Cardiac muscle cell (in vitro differentiated cells and primary cell): ENCODE measurements at regions not wholly inside any gene's neighbourhood (a gene's known extent, or its start where the extent isn't known, plus 50 kb on each side); places are given as distances from the start of the nearest gene placed in this dataset.

Experiments used
- DNase-seq, 2 donors: peaks; one replicate each; pipeline versions ENCODE4 v3.0.0 to v3.0.0-alpha.2; 2010 to 2017; ENCODE audit warnings: low read depth in 1 of 2, low spot score in 1 of 2
- H3K27ac ChIP-seq: fragments of 200-600 bp; sonication (generic); 2 replicates; pipeline ENCODE4 v1.5.1; 2016
- H3K27me3 ChIP-seq: fragments of 200-600 bp; sonication (generic); 2 replicates; pipeline ENCODE4 v1.6.0; 2016; ENCODE audit warnings: control low read depth
- H3K36me3 ChIP-seq: fragments of 200-600 bp; sonication (generic); 2 replicates; pipeline ENCODE4 v1.5.1; 2016; ENCODE audit warnings: control low read depth
- H3K4me1 ChIP-seq: fragments of 200-600 bp; sonication (generic); 2 replicates; pipeline ENCODE4 v1.8.1; 2017; ENCODE audit warnings: low read depth, mild to moderate bottlenecking, mixed run types
- H3K4me3 ChIP-seq: fragments of 200-600 bp; sonication (generic); 2 replicates; pipeline ENCODE4 v1.5.1; 2016; ENCODE audit warnings: mild to moderate bottlenecking
- H3K9me3 ChIP-seq: fragments of 200-600 bp; sonication (generic); 2 replicates; pipeline ENCODE4 v1.5.1; 2017; ENCODE audit warnings: low read depth, mild to moderate bottlenecking, control low read depth
- TF ChIP-seq, protein P1 (sequence below): IDR thresholded peaks from 2 replicates; pipeline ENCODE4 v1.5.1; 2012; ENCODE audit warnings: low read depth, mild to moderate bottlenecking, low read length

DNA sequence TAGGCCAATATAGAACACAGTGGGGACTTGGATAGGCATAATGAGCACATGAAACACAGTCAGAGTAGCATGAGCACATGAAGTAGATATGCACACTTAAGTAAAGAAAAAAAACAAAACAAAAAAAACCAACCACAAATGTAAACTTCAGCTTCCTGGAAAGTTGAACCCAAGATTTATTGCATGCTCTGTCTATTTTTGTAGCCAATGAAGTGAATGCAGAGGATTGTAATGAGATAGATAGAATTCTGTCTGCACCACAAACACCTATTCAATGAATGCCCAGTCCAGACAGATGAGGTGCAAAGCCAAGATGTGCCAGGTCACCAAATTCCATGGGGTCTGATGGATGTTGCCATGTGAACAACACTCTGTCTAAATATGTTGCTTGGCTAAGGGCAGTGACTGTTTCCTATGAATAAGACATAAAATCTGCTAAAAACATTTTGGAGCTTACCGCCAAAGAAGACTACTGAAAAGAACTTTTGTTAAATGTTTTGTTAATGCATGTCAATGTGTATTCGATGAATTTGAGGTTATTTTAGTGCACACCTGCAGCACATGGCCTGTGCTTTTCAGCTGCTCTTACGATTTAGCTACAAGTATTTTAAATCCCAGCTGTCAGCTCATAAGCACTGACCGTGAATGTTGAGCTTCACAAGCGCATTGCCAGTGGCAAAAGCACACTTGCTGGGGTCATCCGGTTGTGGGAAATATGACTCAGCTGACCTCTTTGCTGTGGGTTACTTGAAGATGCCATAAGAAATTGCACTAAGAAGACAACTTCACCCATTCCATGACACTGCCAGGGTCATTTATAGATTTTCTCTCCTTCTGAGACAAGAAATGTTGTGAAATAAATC, 374.8 kb upstream of the GNPDA2 start:
- no peaks in the 10 kb centered on the region for H3K36me3 ChIP-seq
- H3K4me3 ChIP-seq, result no peak overlapping the region
- no peaks in the 10 kb centered on the region for H3K4me1 ChIP-seq
- no peak overlapping the region for H3K27ac ChIP-seq
- peak in 1 of 2 donors; percentile 32 for DNase-seq
- no peaks in the 10 kb centered on the region for H3K27me3 ChIP-seq
- TF ChIP-seq, protein P1, sequence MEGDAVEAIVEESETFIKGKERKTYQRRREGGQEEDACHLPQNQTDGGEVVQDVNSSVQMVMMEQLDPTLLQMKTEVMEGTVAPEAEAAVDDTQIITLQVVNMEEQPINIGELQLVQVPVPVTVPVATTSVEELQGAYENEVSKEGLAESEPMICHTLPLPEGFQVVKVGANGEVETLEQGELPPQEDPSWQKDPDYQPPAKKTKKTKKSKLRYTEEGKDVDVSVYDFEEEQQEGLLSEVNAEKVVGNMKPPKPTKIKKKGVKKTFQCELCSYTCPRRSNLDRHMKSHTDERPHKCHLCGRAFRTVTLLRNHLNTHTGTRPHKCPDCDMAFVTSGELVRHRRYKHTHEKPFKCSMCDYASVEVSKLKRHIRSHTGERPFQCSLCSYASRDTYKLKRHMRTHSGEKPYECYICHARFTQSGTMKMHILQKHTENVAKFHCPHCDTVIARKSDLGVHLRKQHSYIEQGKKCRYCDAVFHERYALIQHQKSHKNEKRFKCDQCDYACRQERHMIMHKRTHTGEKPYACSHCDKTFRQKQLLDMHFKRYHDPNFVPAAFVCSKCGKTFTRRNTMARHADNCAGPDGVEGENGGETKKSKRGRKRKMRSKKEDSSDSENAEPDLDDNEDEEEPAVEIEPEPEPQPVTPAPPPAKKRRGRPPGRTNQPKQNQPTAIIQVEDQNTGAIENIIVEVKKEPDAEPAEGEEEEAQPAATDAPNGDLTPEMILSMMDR, result no peak
- no peaks in the 10 kb centered on the region for H3K9me3 ChIP-seq

DNA sequence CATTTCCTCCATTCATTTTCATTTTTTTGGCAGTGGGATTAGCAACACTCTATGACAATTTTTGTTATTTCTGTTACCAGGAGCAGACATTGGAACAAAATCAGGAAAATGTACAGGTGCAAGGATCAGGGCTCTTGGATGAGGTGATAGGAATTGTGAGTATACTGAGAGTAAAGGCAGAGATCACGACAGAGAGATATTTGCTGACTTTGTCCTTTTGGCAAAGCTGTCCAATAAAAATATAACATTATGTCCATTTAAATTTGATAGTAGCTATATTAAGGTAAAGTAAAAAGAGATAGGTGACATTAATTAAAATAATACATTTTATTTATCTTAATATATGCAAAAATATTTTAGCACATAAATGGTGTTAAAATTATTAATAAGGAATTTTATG, 373.1 kb upstream of the GNPDA2 start:
- no peaks in the 10 kb centered on the region for H3K27me3 ChIP-seq
- TF ChIP-seq, protein P1, result no peak
- H3K4me3 ChIP-seq, result no peak overlapping the region
- H3K9me3 ChIP-seq, result no peaks in the 10 kb centered on the region
- no peak overlapping the region for H3K27ac ChIP-seq
- no peak for DNase-seq
- H3K36me3 ChIP-seq, result no peaks in the 10 kb centered on the region
- H3K4me1 ChIP-seq, result no peaks in the 10 kb centered on the region

DNA sequence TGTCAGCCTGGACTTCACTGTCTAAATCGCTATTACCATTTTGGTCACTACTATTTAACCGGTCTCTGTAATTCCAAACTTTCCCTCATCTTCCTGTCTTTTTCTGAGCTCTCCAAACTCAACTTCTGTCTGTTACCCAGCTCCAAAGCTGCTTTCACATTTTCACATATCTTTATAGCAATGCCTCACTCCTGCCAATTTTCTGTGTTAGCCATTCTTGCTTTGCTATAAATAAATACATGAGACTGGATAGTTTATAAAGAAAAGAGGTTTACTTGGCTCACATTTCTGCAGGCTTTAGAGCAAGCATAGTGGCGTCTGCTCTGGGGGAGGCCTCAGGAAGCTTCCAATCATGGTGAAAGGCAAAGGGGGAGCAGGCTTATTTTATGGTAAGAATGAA, 368.3 kb upstream of the GNPDA2 start:
- TF ChIP-seq, protein P1, result no peak
- no peaks in the 10 kb centered on the region for H3K9me3 ChIP-seq
- H3K27ac ChIP-seq, result no peak overlapping the region

DNA sequence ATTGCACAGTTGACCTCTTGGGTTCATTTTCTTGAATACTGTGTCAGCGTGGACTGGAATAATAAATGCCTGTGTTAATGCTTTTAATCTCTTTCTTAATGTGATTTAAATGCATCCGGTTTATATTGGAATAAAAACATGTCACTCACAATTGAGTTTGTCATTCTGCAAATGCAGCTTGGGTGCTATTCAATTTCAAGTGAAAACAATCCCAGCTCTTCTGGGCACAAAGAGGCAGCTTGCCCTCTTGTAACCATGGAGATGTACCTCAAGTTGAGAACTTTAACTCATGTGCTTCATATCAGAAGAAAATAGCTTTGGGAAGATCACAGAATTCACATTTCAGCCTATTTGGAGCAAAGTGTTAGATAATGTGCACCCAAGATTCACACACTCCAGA, 355.7 kb upstream of the GNPDA2 start:
- Histone ChIP-seq H3K4me1 (no peaks in the 10 kb centered on the region), H3K4me3 (no peak overlapping the region), H3K9me3 (no peaks in the 10 kb centered on the region), H3K36me3 (no peaks in the 10 kb centered on the region), H3K27ac (no peak overlapping the region), H3K27me3 (no peaks in the 10 kb centered on the region)
- TF ChIP-seq, protein P1, result no peak
- no peak for DNase-seq

More for the DNA sequence above, 368.3 kb upstream of the GNPDA2 start:
- Histone ChIP-seq H3K4me1 (no peaks in the 10 kb centered on the region), H3K4me3 (no peak overlapping the region), H3K36me3 (no peaks in the 10 kb centered on the region), H3K27me3 (no peaks in the 10 kb centered on the region)
- DNase-seq, result peak in 1 of 2 donors; percentile 11

DNA sequence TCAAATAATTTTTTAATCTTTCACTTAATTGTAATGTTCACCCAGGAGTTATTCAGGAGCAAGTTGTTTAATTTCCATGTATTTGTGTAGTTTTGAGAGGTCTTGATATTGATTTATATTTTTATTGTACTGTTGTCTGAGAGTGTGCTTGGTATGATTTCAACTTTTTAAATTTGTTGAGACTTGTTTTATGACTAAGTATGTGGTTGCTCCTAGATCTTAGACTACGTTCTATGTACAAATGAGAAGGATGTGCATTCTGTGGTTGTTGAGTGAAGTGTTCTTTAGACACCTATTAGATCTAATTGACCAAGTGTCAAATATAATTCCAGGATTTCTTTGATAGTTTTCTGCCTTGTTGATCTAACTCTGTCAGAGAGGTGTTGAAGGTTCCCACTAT, 353.3 kb upstream of the GNPDA2 start:
- no peak overlapping the region for H3K27ac ChIP-seq
- H3K36me3 ChIP-seq, result no peaks in the 10 kb centered on the region
- TF ChIP-seq, protein P1, result no peak
- H3K4me1 ChIP-seq, result no peaks in the 10 kb centered on the region
- DNase-seq, result no peak
- no peaks in the 10 kb centered on the region for H3K27me3 ChIP-seq
- H3K9me3 ChIP-seq, result no peaks in the 10 kb centered on the region
- no peak overlapping the region for H3K4me3 ChIP-seq
